ENCODE measurements at regions not wholly inside any gene's neighbourhood (a gene's known extent, or its start where the extent isn't known, plus 50 kb on each side); places are given as distances from the start of the nearest gene placed in this dataset.

DNA sequence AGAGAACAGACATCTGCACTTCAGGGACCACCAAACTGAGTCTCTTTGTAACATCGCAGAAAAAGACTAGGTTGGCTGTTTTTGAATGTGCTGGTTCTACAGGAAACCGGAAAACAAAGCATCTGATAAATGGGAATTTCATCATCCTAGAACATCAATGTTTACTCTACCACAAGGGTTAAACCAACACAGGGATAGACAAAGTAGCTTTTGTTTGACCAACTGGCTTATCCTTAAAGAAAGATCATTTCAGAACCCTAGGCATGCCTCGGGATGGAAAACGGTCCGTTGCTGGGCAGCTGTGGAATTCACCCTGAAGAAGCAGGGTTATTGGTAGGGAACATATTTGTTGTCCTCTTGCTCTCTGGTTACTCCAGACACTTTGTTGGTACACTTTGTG lies 2355.5 kb upstream of the AGA start:
- Histone ChIP-seq H3K27me3 (ENCODE audit: control insufficient read depth, insufficient read depth, low read length) (no peaks in the 10 kb centered on the region), H3K4me1 (ENCODE audit: control insufficient read depth, insufficient read depth, low read length) (no peaks in the 10 kb centered on the region), H3K9me3 (ENCODE audit: control insufficient read depth, insufficient read depth, low read length) (no peaks in the 10 kb centered on the region), H3K36me3 (ENCODE audit: control insufficient read depth, insufficient read depth, low read length) (no peaks in the 10 kb centered on the region), H3K4me3 (ENCODE audit: low read depth, low read length) (no peak overlapping the region), H3K27ac (ENCODE audit: low read depth, low read length) (no peak overlapping the region)
- WGBS (ENCODE audit: insufficient coverage), result 80% methylated on average over 1 of the region's 5 CpGs
- no peak for DNase-seq (ENCODE audit: low read depth in 4 of 6, low spot score in 6 of 6)

- Histone ChIP-seq H3K27ac (ENCODE audit: low read depth, low read length) (no peak overlapping the region), H3K36me3 (ENCODE audit: control insufficient read depth, insufficient read depth, low read length) (no peaks in the 10 kb centered on the region), H3K27me3 (ENCODE audit: control insufficient read depth, insufficient read depth, low read length) (no peaks in the 10 kb centered on the region), H3K9me3 (ENCODE audit: control insufficient read depth, insufficient read depth, low read length) (no peaks in the 10 kb centered on the region), H3K4me3 (ENCODE audit: low read depth, low read length) (no peak overlapping the region), H3K4me1 (ENCODE audit: control insufficient read depth, insufficient read depth, low read length) (no peaks in the 10 kb centered on the region)
- no peak for DNase-seq (ENCODE audit: low read depth in 4 of 6, low spot score in 6 of 6)
- no CpG with 5 or more reads among the region's 1 CpG for WGBS (ENCODE audit: insufficient coverage)
Observed at GRCh38 chr4:179803857-179804256, 2361.6 kb upstream of the AGA start.

DNA sequence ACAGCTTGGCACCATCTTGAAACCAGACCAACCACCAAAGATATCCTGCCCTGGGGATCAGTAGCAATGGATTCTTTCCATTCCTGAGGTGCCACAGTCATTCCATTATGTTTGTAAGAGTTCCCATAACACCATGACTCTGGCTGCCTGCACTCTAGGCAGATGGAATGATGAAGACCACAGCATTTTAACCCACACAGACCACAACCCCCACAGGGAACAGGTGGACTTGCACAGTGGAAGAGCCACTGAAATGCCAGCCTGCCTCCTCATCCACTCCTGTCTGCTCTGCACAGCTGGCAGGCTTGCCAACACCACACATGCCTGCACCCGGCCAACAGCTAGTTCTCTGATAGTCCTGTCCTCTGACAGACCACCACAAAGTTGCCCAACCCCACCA lies 2362.2 kb upstream of the AGA start:
- Histone ChIP-seq H3K9me3 (ENCODE audit: control insufficient read depth, insufficient read depth, low read length) (no peaks in the 10 kb centered on the region), H3K4me3 (ENCODE audit: low read depth, low read length) (no peak overlapping the region), H3K27me3 (ENCODE audit: control insufficient read depth, insufficient read depth, low read length) (no peaks in the 10 kb centered on the region), H3K27ac (ENCODE audit: low read depth, low read length) (no peak overlapping the region), H3K36me3 (ENCODE audit: control insufficient read depth, insufficient read depth, low read length) (no peaks in the 10 kb centered on the region), H3K4me1 (ENCODE audit: control insufficient read depth, insufficient read depth, low read length) (no peaks in the 10 kb centered on the region)
- whole genome bisulfite sequencing (ENCODE audit: insufficient coverage), result 100% methylated on average over 1 of the region's 1 CpG
- no peak for DNase-seq (ENCODE audit: low read depth in 4 of 6, low spot score in 6 of 6)

- no CpG with 5 or more reads among the region's 8 CpGs for WGBS (ENCODE audit: insufficient coverage)
- no peaks in the 10 kb centered on the region for H3K27me3 ChIP-seq (ENCODE audit: control insufficient read depth, insufficient read depth, low read length)
- H3K9me3 ChIP-seq (ENCODE audit: control insufficient read depth, insufficient read depth, low read length), result no peaks in the 10 kb centered on the region
- no peak overlapping the region for H3K27ac ChIP-seq (ENCODE audit: low read depth, low read length)
- no peaks in the 10 kb centered on the region for H3K4me1 ChIP-seq (ENCODE audit: control insufficient read depth, insufficient read depth, low read length)
- H3K4me3 ChIP-seq (ENCODE audit: low read depth, low read length), result no peak overlapping the region
- DNase-seq (ENCODE audit: low read depth in 4 of 6, low spot score in 6 of 6), result no peak
- H3K36me3 ChIP-seq (ENCODE audit: control insufficient read depth, insufficient read depth, low read length), result no peaks in the 10 kb centered on the region
Observed at GRCh38 chr4:179817317-179817716, 2375.1 kb upstream of the AGA start.

DNA sequence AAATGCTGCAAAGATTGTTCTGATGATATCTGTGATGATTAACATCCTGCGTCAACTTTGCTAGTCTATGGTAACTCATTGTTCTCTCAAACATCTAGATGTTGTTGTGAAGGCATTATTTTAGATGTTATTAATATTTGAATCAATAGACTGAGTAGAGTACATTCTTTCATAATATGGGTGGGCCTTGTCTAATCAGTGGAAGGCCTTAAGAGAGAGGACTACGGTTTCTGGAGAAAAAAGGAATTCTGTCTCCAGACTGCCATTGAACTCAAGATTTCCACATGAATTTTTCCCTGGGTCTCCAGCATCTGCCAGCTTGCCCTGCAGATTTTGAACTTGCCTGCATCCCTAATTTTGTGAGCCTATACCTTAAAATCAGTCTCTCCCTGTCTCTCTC lies 2381.1 kb upstream of the AGA start:
- Histone ChIP-seq H3K9me3 (ENCODE audit: control insufficient read depth, insufficient read depth, low read length) (no peaks in the 10 kb centered on the region), H3K27ac (ENCODE audit: low read depth, low read length) (no peak overlapping the region), H3K36me3 (ENCODE audit: control insufficient read depth, insufficient read depth, low read length) (no peaks in the 10 kb centered on the region), H3K27me3 (ENCODE audit: control insufficient read depth, insufficient read depth, low read length) (no peaks in the 10 kb centered on the region), H3K4me3 (ENCODE audit: low read depth, low read length) (no peak overlapping the region), H3K4me1 (ENCODE audit: control insufficient read depth, insufficient read depth, low read length) (no peaks in the 10 kb centered on the region)
- WGBS (ENCODE audit: insufficient coverage), result no CpG with 5 or more reads among the region's 2 CpGs
- DNase-seq (ENCODE audit: low read depth in 4 of 6, low spot score in 6 of 6), result no peak

GRCh38 chr4:179831274-179831673 lies 2389.0 kb upstream of the AGA start:
- Histone ChIP-seq H3K36me3 (ENCODE audit: control insufficient read depth, insufficient read depth, low read length) (no peaks in the 10 kb centered on the region), H3K9me3 (ENCODE audit: control insufficient read depth, insufficient read depth, low read length) (no peaks in the 10 kb centered on the region), H3K27ac (ENCODE audit: low read depth, low read length) (no peak overlapping the region), H3K4me3 (ENCODE audit: low read depth, low read length) (no peak overlapping the region), H3K27me3 (ENCODE audit: control insufficient read depth, insufficient read depth, low read length) (no peaks in the 10 kb centered on the region), H3K4me1 (ENCODE audit: control insufficient read depth, insufficient read depth, low read length) (no peaks in the 10 kb centered on the region)
- 80% methylated on average over 1 of the region's 4 CpGs for WGBS (ENCODE audit: insufficient coverage)
- no peak for DNase-seq (ENCODE audit: low read depth in 4 of 6, low spot score in 6 of 6)

GRCh38 chr4:179836179-179837075 lies 2394.2 kb upstream of the AGA start:
- no peaks in the 10 kb centered on the region for H3K27me3 ChIP-seq (ENCODE audit: control insufficient read depth, insufficient read depth, low read length)

DNA sequence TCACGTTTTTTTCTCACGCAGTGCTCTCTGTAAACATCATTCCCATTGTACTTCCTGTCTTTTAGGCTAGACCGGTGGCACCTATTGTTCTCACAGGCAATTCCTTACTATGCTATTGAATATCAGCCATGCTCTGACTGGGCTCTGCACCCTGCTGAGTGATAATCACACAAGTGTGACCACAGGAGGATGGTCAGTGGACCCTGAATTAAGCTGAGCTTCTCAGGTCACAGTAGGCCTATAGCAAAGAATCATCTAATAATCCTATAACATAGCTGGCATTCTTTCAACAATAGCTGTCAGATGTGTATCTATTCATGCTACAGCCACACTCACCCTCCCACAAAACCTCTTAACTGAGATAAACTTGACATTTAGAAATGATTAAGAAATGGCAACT lies 2399.8 kb upstream of the TENM3 start:
- no peaks in the 10 kb centered on the region for H3K4me1 ChIP-seq (ENCODE audit: control insufficient read depth, insufficient read depth, low read length)
- no peak overlapping the region for H3K27ac ChIP-seq (ENCODE audit: low read depth, low read length)
- DNase-seq (ENCODE audit: low read depth in 4 of 6, low spot score in 6 of 6), result no peak
- no peaks in the 10 kb centered on the region for H3K36me3 ChIP-seq (ENCODE audit: control insufficient read depth, insufficient read depth, low read length)
- no peaks in the 10 kb centered on the region for H3K27me3 ChIP-seq (ENCODE audit: control insufficient read depth, insufficient read depth, low read length)
- no peak overlapping the region for H3K4me3 ChIP-seq (ENCODE audit: low read depth, low read length)
- H3K9me3 ChIP-seq (ENCODE audit: control insufficient read depth, insufficient read depth, low read length), result no peaks in the 10 kb centered on the region
- 66% methylated on average over 3 of the region's 3 CpGs for WGBS (ENCODE audit: insufficient coverage)

More at GRCh38 chr4:179836179-179837075, 2394.2 kb upstream of the AGA start:
- Histone ChIP-seq H3K4me3 (ENCODE audit: low read depth, low read length) (no peak overlapping the region), H3K27ac (ENCODE audit: low read depth, low read length) (no peak overlapping the region), H3K9me3 (ENCODE audit: control insufficient read depth, insufficient read depth, low read length) (no peaks in the 10 kb centered on the region), H3K4me1 (ENCODE audit: control insufficient read depth, insufficient read depth, low read length) (no peaks in the 10 kb centered on the region), H3K36me3 (ENCODE audit: control insufficient read depth, insufficient read depth, low read length) (no peaks in the 10 kb centered on the region)
- no CpG with 5 or more reads among the region's 11 CpGs for WGBS (ENCODE audit: insufficient coverage)
- DNase-seq (ENCODE audit: low read depth in 4 of 6, low spot score in 6 of 6), result no peak

GRCh38 chr4:179855469-179855868 lies 2387.7 kb upstream of the TENM3 start:
- DNase-seq (ENCODE audit: low read depth in 4 of 6, low spot score in 6 of 6), result no peak
- H3K9me3 ChIP-seq (ENCODE audit: control insufficient read depth, insufficient read depth, low read length), result no peaks in the 10 kb centered on the region
- H3K36me3 ChIP-seq (ENCODE audit: control insufficient read depth, insufficient read depth, low read length), result no peaks in the 10 kb centered on the region
- WGBS (ENCODE audit: insufficient coverage), result 100% methylated on average over 1 of the region's 3 CpGs
- no peaks in the 10 kb centered on the region for H3K27me3 ChIP-seq (ENCODE audit: control insufficient read depth, insufficient read depth, low read length)
- no peak overlapping the region for H3K4me3 ChIP-seq (ENCODE audit: low read depth, low read length)
- H3K27ac ChIP-seq (ENCODE audit: low read depth, low read length), result no peak overlapping the region
- H3K4me1 ChIP-seq (ENCODE audit: control insufficient read depth, insufficient read depth, low read length), result no peaks in the 10 kb centered on the region

DNA sequence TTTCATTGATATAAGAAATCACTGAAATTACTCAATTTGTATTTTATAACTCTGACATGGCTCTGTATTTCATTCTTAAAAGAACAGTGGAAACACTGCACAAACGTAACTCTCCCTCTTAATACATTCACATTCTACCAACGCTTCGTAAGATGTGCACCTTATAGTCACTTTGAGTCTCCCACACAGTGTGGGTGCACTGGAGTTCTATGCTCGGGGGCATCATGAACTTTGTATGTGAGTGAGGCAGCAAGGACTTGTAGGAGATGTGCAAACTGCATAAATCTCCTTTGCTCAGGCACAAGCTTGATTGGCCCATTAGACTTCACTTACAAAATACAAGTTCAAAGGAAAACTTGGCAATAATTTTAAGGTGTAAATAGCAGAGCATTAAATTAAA lies 2385.0 kb upstream of the TENM3 start:
- no peak overlapping the region for H3K27ac ChIP-seq (ENCODE audit: low read depth, low read length)
- H3K9me3 ChIP-seq (ENCODE audit: control insufficient read depth, insufficient read depth, low read length), result no peaks in the 10 kb centered on the region
- no peak overlapping the region for H3K4me3 ChIP-seq (ENCODE audit: low read depth, low read length)
- WGBS (ENCODE audit: insufficient coverage), result no CpG with 5 or more reads among the region's 4 CpGs
- DNase-seq (ENCODE audit: low read depth in 4 of 6, low spot score in 6 of 6), result no peak
- H3K36me3 ChIP-seq (ENCODE audit: control insufficient read depth, insufficient read depth, low read length), result no peaks in the 10 kb centered on the region
- H3K4me1 ChIP-seq (ENCODE audit: control insufficient read depth, insufficient read depth, low read length), result no peaks in the 10 kb centered on the region
- no peaks in the 10 kb centered on the region for H3K27me3 ChIP-seq (ENCODE audit: control insufficient read depth, insufficient read depth, low read length)

Data from spinal cord (tissue), 9 donors.